HG03354 (cell line): ENCODE measurements at regions not wholly inside any gene's neighbourhood (a gene's known extent, or its start where the extent isn't known, plus 50 kb on each side); places are given as distances from the start of the nearest gene placed in this dataset.
"Not testable (repeated sequence)": the region's sequence is repeated elsewhere in the genome, so short reads cannot be mapped to it uniquely, and the experiment has no call there.

Experiments
- ATAC-seq: cut with Tn5 transposase; IDR thresholded peaks from one replicate; pipeline ENCODE4 v1.9.1; 2021; ENCODE audit warnings: mild to moderate bottlenecking; ENCODE audit not compliant: unreplicated experiment, poor library complexity, severe bottlenecking

- not testable (repeated sequence) for ATAC-seq
Measured at GRCh38 chr10:64924306-64924705, 1403.1 kb downstream of the REEP3 start.

- ATAC-seq: no peak
Measured at GRCh38 chr10:64952042-64952441, 1430.8 kb downstream of the REEP3 start.

GRCh38 chr10:64956441-64956840, 1435.2 kb downstream of the REEP3 start:
- no peak for ATAC-seq

- ATAC-seq: no peak
Measured at GRCh38 chr10:64959116-64959515, 1437.9 kb downstream of the REEP3 start.

- no peak for ATAC-seq
Measured at GRCh38 chr10:64959883-64960282, 1438.7 kb downstream of the REEP3 start.

- ATAC-seq: no peak
Measured at GRCh38 chr10:64973391-64973790, 1452.2 kb downstream of the REEP3 start.

GRCh38 chr10:64976150-64976549, 1454.9 kb downstream of the REEP3 start:
- no peak for ATAC-seq

GRCh38 chr10:64977915-64978314, 1456.7 kb downstream of the REEP3 start:
- no peak for ATAC-seq

GRCh38 chr10:64996886-64997285, 1475.7 kb downstream of the REEP3 start:
- ATAC-seq: no peak

GRCh38 chr10:65010845-65011244, 1489.6 kb downstream of the REEP3 start:
- ATAC-seq: no peak

GRCh38 chr10:65017523-65017922, 1496.3 kb downstream of the REEP3 start:
- ATAC-seq: no peak

GRCh38 chr10:65024886-65025285, 1503.7 kb downstream of the REEP3 start:
- ATAC-seq: no peak

GRCh38 chr10:65030263-65030662, 1509.1 kb downstream of the REEP3 start:
- no peak for ATAC-seq

- no peak for ATAC-seq
Measured at GRCh38 chr10:65032867-65033769, 1511.9 kb downstream of the REEP3 start.

- ATAC-seq: no peak
Measured at GRCh38 chr10:65033957-65034356, 1512.8 kb downstream of the REEP3 start.

- no peak for ATAC-seq
Measured at GRCh38 chr10:65040796-65041195, 1519.6 kb downstream of the REEP3 start.

- no peak for ATAC-seq
Measured at GRCh38 chr10:65041307-65041706, 1520.1 kb downstream of the REEP3 start.

GRCh38 chr10:65042496-65042895, 1521.3 kb downstream of the REEP3 start:
- ATAC-seq: no peak

GRCh38 chr10:65046831-65047230, 1525.6 kb downstream of the REEP3 start:
- no peak for ATAC-seq

GRCh38 chr10:65052111-65052510, 1530.9 kb downstream of the REEP3 start:
- ATAC-seq: not testable (repeated sequence)

- ATAC-seq: not testable (repeated sequence)
Measured at GRCh38 chr10:65053397-65053796, 1532.2 kb downstream of the REEP3 start.
